Heart right ventricle (tissue), 16 donors: ENCODE measurements at regions not wholly inside any gene's neighbourhood (a gene's known extent, or its start where the extent isn't known, plus 50 kb on each side); places are given as distances from the start of the nearest gene placed in this dataset.

Source experiments
- ATAC-seq, 8 donors: fragments of 200-7000 bp; cut with Tn5 transposase; one replicate each; pipeline ENCODE4 v1.9.1; 2020; ENCODE audit warnings: mild to moderate bottlenecking in 8 of 8, moderate library complexity in 8 of 8, moderate number of reproducible peaks in 1 of 8
- DNase-seq, 2 donors: peaks; one replicate each; pipeline ENCODE4 v3.0.0-alpha.2; 2020
- H3K27ac ChIP-seq, 10 donors: fragments of 200-600 bp; sonication (generic) in 2 of 10; one replicate each; pipeline versions ENCODE4 v1.5.0 to v1.8.0; 2020 to 2022; ENCODE audit warnings: mild to moderate bottlenecking in 3 of 10
- H3K27me3 ChIP-seq, 7 donors: fragments of 200-600 bp; one replicate each; pipeline ENCODE4 v1.8.0; 2021 to 2022; ENCODE audit warnings: mild to moderate bottlenecking in 2 of 7
- H3K36me3 ChIP-seq, 9 donors: fragments of 200-600 bp; sonication (generic) in 1 of 9; one replicate each; pipeline versions ENCODE4 v1.5.0 to v1.8.0; 2020 to 2022; ENCODE audit warnings: mild to moderate bottlenecking in 2 of 9
- H3K4me1 ChIP-seq, 9 donors: fragments of 200-600 bp; sonication (generic) in 1 of 9; one replicate each; pipeline versions ENCODE4 v1.5.0 to v1.8.0; 2020 to 2022; ENCODE audit warnings: mild to moderate bottlenecking in 4 of 9
- H3K4me3 ChIP-seq, 10 donors: fragments of 200-600 bp; sonication (generic) in 2 of 10; one replicate each; pipeline versions ENCODE4 v1.5.0 to v1.8.0; 2020 to 2022; ENCODE audit warnings: mild to moderate bottlenecking in 7 of 10, moderate library complexity in 2 of 10
- H3K9me3 ChIP-seq, 11 donors: fragments of 200-600 bp in 10 of 11; sonication (generic) in 2 of 11; one replicate each; pipeline versions ENCODE4 v1.5.0 to v1.8.0; 2013 to 2022; ENCODE audit warnings: mild to moderate bottlenecking in 2 of 11, control low read depth in 1 of 11, moderate library complexity in 1 of 11
- CTCF ChIP-seq, 9 donors: fragments of 200-600 bp; sonication (generic) in 2 of 9; IDR thresholded peaks; one replicate each; pipeline versions ENCODE4 v1.5.0 to v1.8.0; 2021 to 2022; ENCODE audit warnings: antibody characterized with exemption in 9 of 9, mild to moderate bottlenecking in 5 of 9, moderate library complexity in 1 of 9
- WGBS, 2 donors: extraction: QIAGEN DNeasy Blood & Tissue Kit; methylation state at CpG; one replicate each; pipeline ENCODE4 v1.1.7; 2013; ENCODE audit warnings: inconsistent platforms in 1 of 2; 5-methylcytosine and 5-hydroxymethylcytosine counted together
- intact Hi-C, 10 donors: fragments of 100-400 bp; cut with DNase I; formaldehyde crosslinking; loops; one replicate each; pipeline versions ENCODE4 v1.11.1 to v1.14.2; 2022
- donor health status: Arrhythmogenic right ventricular cardiomyopathy.
- donor health status: ischemic (EF 13 %, LVEDD 7.1; RV severe dilation, severe dysfunction).
- donor health status: healthy with polysubstance abuse.
- donor health status: DM: no; HTN: yes; CAD: no.
- donor health status: DM: no; HTN: no; CAD: no.
- donor health status: ischemic (EF 25% LVEDD 6.9; RV normal size, moderate dysfunction).
- donor health status: ischemic (EF 25% LVEDD 5.7; RV mildly dilated, moderate dysfunction).
- donor health status: healthy.
- donor health status: DM: yes; HTN: yes; CAD: no.
- donor health status: Ischemic cardiomyopathy.
- donor health status: ischemic (EF 35%, LVEDD 5.7; RV mildly dilated, moderate dysfunction).
- donor health status: nonischemic (EF 11% LVEDD 7.7; RV severe dilation, severe dysfunction).
- donor health status: DM: yes; HTN: yes; CAD: no.
- donor health status: PGD.
- donor health status: ischemic (EF 29% LVEDD 5.4; RV normal size, mild dysfunction).
- donor health status: nonischemic (EF 23%, LVEDD 6.1; RV moderate dilation, normal function).

GRCh38 chr3:13727890-13728289 lies 152.0 kb downstream of the WNT7A start:
- WGBS, 2 donors = 76 to 82% methylated on average over 8 of the region's 8 CpGs
- Histone ChIP-seq H3K4me1 (no peaks in the 10 kb centered on the region), H3K27me3 (peaks cover 0 to 21% (median 8%) of the 10 kb centered on the region in 7 donors), H3K27ac (no peak overlapping the region), H3K4me3 (no peak overlapping the region), H3K9me3 (peaks cover 0 to 27% (median 5%) of the 10 kb centered on the region in 11 donors), H3K36me3 (no peaks in the 10 kb centered on the region)
- DNase-seq (no peak), ATAC-seq (no peak)
- TF ChIP-seq CTCF (IDR thresholded peaks at IDR 0.05) = no peak
- intact Hi-C loops = no loop called here

GRCh38 chr3:13723676-13724207 lies 156.1 kb downstream of the WNT7A start:
- 87 to 90% methylated on average over 4 of the region's 4 CpGs for WGBS, 2 donors

GRCh38 chr3:13722178-13722577 lies 157.7 kb downstream of the WNT7A start:
- no peak for TF ChIP-seq CTCF (IDR thresholded peaks at IDR 0.05)
- intact Hi-C loops = no loop called here
- H3K4me3 ChIP-seq = no peak overlapping the region

More at GRCh38 chr3:13723676-13724207, 156.1 kb downstream of the WNT7A start:
- Histone ChIP-seq H3K27ac (no peak overlapping the region), H3K9me3 (peaks cover 0 to 34% (median 12%) of the 10 kb centered on the region in 11 donors), H3K4me1 (no peaks in the 10 kb centered on the region), H3K36me3 (no peaks in the 10 kb centered on the region), H3K27me3 (peaks cover 0 to 8% (median 0%) of the 10 kb centered on the region in 7 donors), H3K4me3 (no peak overlapping the region)
- DNase-seq (no peak), ATAC-seq (no peak)
- intact Hi-C loops = no loop called here
- no peak for TF ChIP-seq CTCF (IDR thresholded peaks at IDR 0.05)

GRCh38 chr3:13718436-13718835 lies 161.4 kb downstream of the WNT7A start:
- ATAC-seq = no peak
- no peak overlapping the region for H3K27ac ChIP-seq
- H3K4me3 ChIP-seq = no peak overlapping the region
- H3K36me3 ChIP-seq = no peaks in the 10 kb centered on the region
- 72 to 82% methylated on average over 7 of the region's 7 CpGs for WGBS, 2 donors
- intact Hi-C loops = no loop called here
- no peak for TF ChIP-seq CTCF (IDR thresholded peaks at IDR 0.05)
- H3K4me1 ChIP-seq = no peaks in the 10 kb centered on the region
- DNase-seq = peak in 1 of 2 donors; percentile 0
- H3K27me3 ChIP-seq = no peaks in the 10 kb centered on the region
- peaks cover 0 to 20% (median 7%) of the 10 kb centered on the region in 11 donors for H3K9me3 ChIP-seq

More at GRCh38 chr3:13722178-13722577, 157.7 kb downstream of the WNT7A start:
- no peak for ATAC-seq
- Histone ChIP-seq H3K36me3 (no peaks in the 10 kb centered on the region), H3K27me3 (peaks cover 0 to 6% (median 0%) of the 10 kb centered on the region in 7 donors), H3K4me1 (no peaks in the 10 kb centered on the region), H3K27ac (no peak overlapping the region), H3K9me3 (peaks cover 0 to 34% (median 12%) of the 10 kb centered on the region in 11 donors)
- DNase-seq = no peak
